PFSK-1 (cell line): ENCODE measurements at regions not wholly inside any gene's neighbourhood (a gene's known extent, or its start where the extent isn't known, plus 50 kb on each side); places are given as distances from the start of the nearest gene placed in this dataset.

Experiments used
- FOXP2 ChIP-seq: optimal IDR thresholded peaks from 2 replicates; pipeline ENCODE3; 2011; ENCODE audit warnings: borderline replicate concordance, control low read depth, inconsistent platforms; ENCODE audit not compliant: insufficient read depth; ENCODE audit errors: extremely low read length, extremely low read depth
- POLR2AphosphoS5 ChIP-seq: IDR thresholded peaks from 2 replicates; pipeline ENCODE4 v1.6.1; 2012; ENCODE audit warnings: low read depth, mild to moderate bottlenecking, control low read depth, low read length, moderate library complexity
- SIN3A ChIP-seq: IDR thresholded peaks from 2 replicates; pipeline ENCODE4 v1.6.1; 2012; ENCODE audit warnings: mild to moderate bottlenecking, low read length, moderate library complexity, borderline replicate concordance; ENCODE audit not compliant: insufficient read depth
- TAF1 ChIP-seq: IDR thresholded peaks from 2 replicates; pipeline ENCODE4 v1.6.1; 2012; ENCODE audit warnings: low read length, control low read depth, borderline replicate concordance; ENCODE audit not compliant: insufficient read depth

GRCh38 chr1:39098546-39099250, 72.5 kb downstream of the NDUFS5 start:
- TF ChIP-seq POLR2AphosphoS5 (no peak), FOXP2 (no peak), SIN3A (no peak), TAF1 (no peak)
